ENCODE measurements at regions not wholly inside any gene's neighbourhood (a gene's known extent, or its start where the extent isn't known, plus 50 kb on each side); places are given as distances from the start of the nearest gene placed in this dataset.

- no peaks in the 10 kb centered on the region for H3K4me1 ChIP-seq (ENCODE audit: insufficient read depth, low read length, poor library complexity, severe bottlenecking)
- no peak overlapping the region for H3K4me3 ChIP-seq (ENCODE audit: low read length, poor library complexity, severe bottlenecking)
- no peaks in the 10 kb centered on the region for H3K27me3 ChIP-seq (ENCODE audit: insufficient read depth, low read length, poor library complexity, severe bottlenecking)
- H4K20me1 ChIP-seq (ENCODE audit: insufficient read depth, low read length, poor library complexity, severe bottlenecking): no peaks in the 10 kb centered on the region
- H3K36me3 ChIP-seq (ENCODE audit: insufficient read depth, low read length): no peaks in the 10 kb centered on the region
- no peaks in the 10 kb centered on the region for H3F3A ChIP-seq (ENCODE audit: low read depth)
- no peaks in the 10 kb centered on the region for H3K79me2 ChIP-seq (ENCODE audit: insufficient read depth, low read length)
- TF ChIP-seq EZH2phosphoT487 (IDR thresholded peaks at IDR 0.05; ENCODE audit: borderline replicate concordance): no peak
- TF ChIP-seq, protein P1, sequence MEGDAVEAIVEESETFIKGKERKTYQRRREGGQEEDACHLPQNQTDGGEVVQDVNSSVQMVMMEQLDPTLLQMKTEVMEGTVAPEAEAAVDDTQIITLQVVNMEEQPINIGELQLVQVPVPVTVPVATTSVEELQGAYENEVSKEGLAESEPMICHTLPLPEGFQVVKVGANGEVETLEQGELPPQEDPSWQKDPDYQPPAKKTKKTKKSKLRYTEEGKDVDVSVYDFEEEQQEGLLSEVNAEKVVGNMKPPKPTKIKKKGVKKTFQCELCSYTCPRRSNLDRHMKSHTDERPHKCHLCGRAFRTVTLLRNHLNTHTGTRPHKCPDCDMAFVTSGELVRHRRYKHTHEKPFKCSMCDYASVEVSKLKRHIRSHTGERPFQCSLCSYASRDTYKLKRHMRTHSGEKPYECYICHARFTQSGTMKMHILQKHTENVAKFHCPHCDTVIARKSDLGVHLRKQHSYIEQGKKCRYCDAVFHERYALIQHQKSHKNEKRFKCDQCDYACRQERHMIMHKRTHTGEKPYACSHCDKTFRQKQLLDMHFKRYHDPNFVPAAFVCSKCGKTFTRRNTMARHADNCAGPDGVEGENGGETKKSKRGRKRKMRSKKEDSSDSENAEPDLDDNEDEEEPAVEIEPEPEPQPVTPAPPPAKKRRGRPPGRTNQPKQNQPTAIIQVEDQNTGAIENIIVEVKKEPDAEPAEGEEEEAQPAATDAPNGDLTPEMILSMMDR (conservative IDR thresholded peaks at IDR 0.05; ENCODE audit: low read length): no peak
- H3K9me2 ChIP-seq (replicated peaks; ENCODE audit: low read depth, low read length): no peaks in the 10 kb centered on the region
- no peak overlapping the region for H2AFZ ChIP-seq (ENCODE audit: low read length)
- no peaks in the 10 kb centered on the region for H3K9me3 ChIP-seq (ENCODE audit: insufficient read depth, low read depth, low read length)
- H3K9ac ChIP-seq (ENCODE audit: low read depth, low read length, poor library complexity, severe bottlenecking): no peak overlapping the region
- no peak overlapping the region for H3K4me2 ChIP-seq (ENCODE audit: low read depth, low read length, poor library complexity, severe bottlenecking)
Measured at GRCh38 chr7:137130751-137131158, 212.8 kb downstream of the PTN start.

- no peaks in the 10 kb centered on the region for H4K20me1 ChIP-seq (ENCODE audit: insufficient read depth, low read length, poor library complexity, severe bottlenecking)
- H3K27me3 ChIP-seq (ENCODE audit: insufficient read depth, low read length, poor library complexity, severe bottlenecking): no peaks in the 10 kb centered on the region
- no peaks in the 10 kb centered on the region for H3K79me2 ChIP-seq (ENCODE audit: insufficient read depth, low read length)
- no peak for TF ChIP-seq EZH2phosphoT487 (IDR thresholded peaks at IDR 0.05; ENCODE audit: borderline replicate concordance)
- TF ChIP-seq, protein P1 (conservative IDR thresholded peaks at IDR 0.05; ENCODE audit: low read length): no peak
- H3K4me1 ChIP-seq (ENCODE audit: insufficient read depth, low read length, poor library complexity, severe bottlenecking): no peaks in the 10 kb centered on the region
- no peak overlapping the region for H3K4me3 ChIP-seq (ENCODE audit: low read length, poor library complexity, severe bottlenecking)
- H3K36me3 ChIP-seq (ENCODE audit: insufficient read depth, low read length): no peaks in the 10 kb centered on the region
- no peak overlapping the region for H2AFZ ChIP-seq (ENCODE audit: low read length)
- H3K4me2 ChIP-seq (ENCODE audit: low read depth, low read length, poor library complexity, severe bottlenecking): no peak overlapping the region
- H3K9me2 ChIP-seq (replicated peaks; ENCODE audit: low read depth, low read length): no peaks in the 10 kb centered on the region
- H3K9ac ChIP-seq (ENCODE audit: low read depth, low read length, poor library complexity, severe bottlenecking): no peak overlapping the region
- no peaks in the 10 kb centered on the region for H3F3A ChIP-seq (ENCODE audit: low read depth)
- no peaks in the 10 kb centered on the region for H3K9me3 ChIP-seq (ENCODE audit: insufficient read depth, low read depth, low read length)
Measured at GRCh38 chr7:137129025-137129424, 214.5 kb downstream of the PTN start.

DNA sequence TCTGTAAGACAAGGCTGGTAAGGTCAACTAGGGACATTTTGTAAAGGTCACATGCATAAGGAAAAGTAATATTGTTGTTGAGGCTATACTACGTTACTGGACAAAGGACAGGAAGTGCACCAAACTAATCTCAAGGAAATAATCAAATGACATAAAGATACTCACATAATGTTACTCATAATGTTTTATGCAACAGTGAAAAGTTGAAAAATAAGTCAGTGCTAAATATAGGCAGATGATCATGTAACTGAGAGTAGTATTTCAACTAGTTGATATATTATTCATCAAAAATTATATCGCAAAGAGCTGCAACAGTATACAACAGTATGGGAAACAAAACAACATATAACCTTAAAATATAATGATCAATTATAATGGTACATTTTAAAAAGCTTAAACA lies 215.7 kb downstream of the PTN start:
- H3K9ac ChIP-seq (ENCODE audit: low read depth, low read length, poor library complexity, severe bottlenecking): no peak overlapping the region
- no peaks in the 10 kb centered on the region for H4K20me1 ChIP-seq (ENCODE audit: insufficient read depth, low read length, poor library complexity, severe bottlenecking)
- H3K4me2 ChIP-seq (ENCODE audit: low read depth, low read length, poor library complexity, severe bottlenecking): no peak overlapping the region
- H3K9me2 ChIP-seq (replicated peaks; ENCODE audit: low read depth, low read length): no peaks in the 10 kb centered on the region
- H3K27me3 ChIP-seq (ENCODE audit: insufficient read depth, low read length, poor library complexity, severe bottlenecking): no peaks in the 10 kb centered on the region
- H3K4me3 ChIP-seq (ENCODE audit: low read length, poor library complexity, severe bottlenecking): no peak overlapping the region
- no peaks in the 10 kb centered on the region for H3K9me3 ChIP-seq (ENCODE audit: insufficient read depth, low read depth, low read length)
- no peaks in the 10 kb centered on the region for H3K4me1 ChIP-seq (ENCODE audit: insufficient read depth, low read length, poor library complexity, severe bottlenecking)
- H3F3A ChIP-seq (ENCODE audit: low read depth): no peaks in the 10 kb centered on the region
- TF ChIP-seq, protein P1 (conservative IDR thresholded peaks at IDR 0.05; ENCODE audit: low read length): no peak
- no peak for TF ChIP-seq EZH2phosphoT487 (IDR thresholded peaks at IDR 0.05; ENCODE audit: borderline replicate concordance)
- H3K36me3 ChIP-seq (ENCODE audit: insufficient read depth, low read length): no peaks in the 10 kb centered on the region
- H2AFZ ChIP-seq (ENCODE audit: low read length): no peak overlapping the region
- no peaks in the 10 kb centered on the region for H3K79me2 ChIP-seq (ENCODE audit: insufficient read depth, low read length)
